ENCODE measurements at regions not wholly inside any gene's neighbourhood (a gene's known extent, or its start where the extent isn't known, plus 50 kb on each side); places are given as distances from the start of the nearest gene placed in this dataset. TPM values are rescaled to one million over a fixed set of nuclear protein-coding genes. Genes with fewer than 3 reads are reported as not detected.

DNA sequence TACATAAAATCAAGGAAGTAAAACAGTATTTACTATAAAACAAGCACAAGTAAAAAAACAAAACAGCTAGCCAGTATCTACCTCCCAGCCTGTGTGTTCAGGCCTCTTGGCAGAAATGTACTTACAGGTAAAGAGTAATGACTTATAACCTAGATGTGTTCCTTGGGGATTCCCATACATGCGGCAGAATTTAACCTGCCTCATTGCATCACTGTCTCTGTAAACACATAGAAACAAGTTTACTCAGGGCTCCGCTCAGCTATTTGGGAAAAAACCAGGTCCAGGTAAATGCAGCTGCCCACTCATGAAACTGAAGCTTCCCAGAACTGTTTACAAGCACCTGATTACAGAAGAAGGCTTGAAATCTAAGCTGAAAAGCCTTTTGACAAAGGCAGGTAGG lies 50.7 kb upstream of the SERP2 start:
- Mint-ChIP-seq H3K27me3 (peaks cover 0 to 2% (median 0%) of the 10 kb centered on the region in 5 donors), H3K36me3 (peaks cover 0 to 8% (median 0%) of the 10 kb centered on the region in 3 donors), H3K9me3 (peaks cover 0 to 2% (median 0%) of the 10 kb centered on the region in 9 donors), H3K27ac (no peak overlapping the region), H3K4me3 (no peak overlapping the region), H3K4me1 (no peaks in the 10 kb centered on the region)
- no peak for DNase-seq
- POLR2A ChIA-PET = no interaction called here
- ATAC-seq = no peak

DNA sequence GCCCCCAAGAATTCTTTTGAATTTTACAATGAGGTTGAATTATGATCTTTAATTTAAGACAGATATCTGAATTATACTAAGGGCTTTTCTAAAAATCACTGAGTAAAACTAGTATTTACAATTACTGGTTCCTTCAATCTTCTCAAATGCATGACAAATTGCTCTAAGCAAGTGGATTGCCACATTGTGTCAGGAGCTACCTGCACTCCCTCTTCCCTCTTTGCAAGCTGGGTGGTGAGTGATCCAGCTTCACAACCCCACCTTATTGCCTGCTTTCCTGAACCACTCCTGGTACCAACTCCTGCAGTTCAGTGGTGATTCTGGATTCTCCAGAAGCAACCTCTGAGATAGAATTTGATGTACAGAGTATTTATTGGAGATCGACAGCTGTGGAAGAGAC lies 49.9 kb upstream of the SERP2 start:
- H3K27me3 Mint-ChIP-seq = peaks cover 0 to 5% (median 0%) of the 10 kb centered on the region in 5 donors
- H3K4me3 Mint-ChIP-seq = no peak overlapping the region
- peaks cover 0 to 8% (median 0%) of the 10 kb centered on the region in 3 donors for H3K36me3 Mint-ChIP-seq
- H3K9me3 Mint-ChIP-seq = peaks cover 0 to 2% (median 0%) of the 10 kb centered on the region in 9 donors
- no peaks in the 10 kb centered on the region for H3K4me1 Mint-ChIP-seq
- DNase-seq = no peak
- ATAC-seq = no peak
- POLR2A ChIA-PET = no interaction called here
- H3K27ac Mint-ChIP-seq = no peak overlapping the region

Small RNA genes in the stretch of these regions (microRNA-seq; reads per million reads assigned to microRNA genes)
- not detected for gene MIR8079 (ENCODE audit: borderline microRNAs expressed)

Data from naive thymus-derived CD8-positive, alpha-beta T cell (primary cell).